ENCODE measurements at regions not wholly inside any gene's neighbourhood (a gene's known extent, or its start where the extent isn't known, plus 50 kb on each side); places are given as distances from the start of the nearest gene placed in this dataset.
A peak's percentile ranks its signal among the peaks of the same experiment; 100 is the strongest.

GRCh38 chr7:106357675-106358074, 72.9 kb upstream of the NAMPT start:
- Histone ChIP-seq H3K4me3 (ENCODE audit: low read depth, low read length) (no peak overlapping the region), H3K4me1 (ENCODE audit: control insufficient read depth, insufficient read depth, low read length, unreplicated experiment) (no peaks in the 10 kb centered on the region), H3K27ac (ENCODE audit: low read depth, low read length) (no peak overlapping the region), H3K36me3 (ENCODE audit: insufficient read depth, low read length) (no peaks in the 10 kb centered on the region), H3K79me2 (ENCODE audit: control insufficient read depth, insufficient read depth, low read length, unreplicated experiment) (no peaks in the 10 kb centered on the region), H2AFZ (ENCODE audit: low read length, unreplicated experiment) (no peak overlapping the region), H3K27me3 (ENCODE audit: insufficient read depth, low read length) (no peaks in the 10 kb centered on the region)

- Histone ChIP-seq H3K4me1 (ENCODE audit: control insufficient read depth, insufficient read depth, low read length, unreplicated experiment) (no peaks in the 10 kb centered on the region), H3K4me3 (ENCODE audit: low read depth, low read length) (no peak overlapping the region), H3K27ac (ENCODE audit: low read depth, low read length) (no peak overlapping the region), H3K36me3 (ENCODE audit: insufficient read depth, low read length) (no peaks in the 10 kb centered on the region), H2AFZ (ENCODE audit: low read length, unreplicated experiment) (no peak overlapping the region), H3K79me2 (ENCODE audit: control insufficient read depth, insufficient read depth, low read length, unreplicated experiment) (no peaks in the 10 kb centered on the region), H3K27me3 (ENCODE audit: insufficient read depth, low read length) (no peaks in the 10 kb centered on the region)
Observed at GRCh38 chr7:106354822-106355221, 70.0 kb upstream of the NAMPT start.

- no peak overlapping the region for H2AFZ ChIP-seq (ENCODE audit: low read length, unreplicated experiment)
- H3K27me3 ChIP-seq (ENCODE audit: insufficient read depth, low read length) = no peaks in the 10 kb centered on the region
- no peaks in the 10 kb centered on the region for H3K4me1 ChIP-seq (ENCODE audit: control insufficient read depth, insufficient read depth, low read length, unreplicated experiment)
- no peak overlapping the region for H3K4me3 ChIP-seq (ENCODE audit: low read depth, low read length)
- no peaks in the 10 kb centered on the region for H3K36me3 ChIP-seq (ENCODE audit: insufficient read depth, low read length)
- no peaks in the 10 kb centered on the region for H3K79me2 ChIP-seq (ENCODE audit: control insufficient read depth, insufficient read depth, low read length, unreplicated experiment)
- no peak overlapping the region for H3K27ac ChIP-seq (ENCODE audit: low read depth, low read length)
Observed at GRCh38 chr7:106353944-106354343, 69.2 kb upstream of the NAMPT start.

- H3K4me1 ChIP-seq (ENCODE audit: control insufficient read depth, insufficient read depth, low read length, unreplicated experiment) = peaks cover 27% of the 10 kb centered on the region
- H3K27ac ChIP-seq (ENCODE audit: low read depth, low read length) = no peak overlapping the region
- no peak overlapping the region for H2AFZ ChIP-seq (ENCODE audit: low read length, unreplicated experiment)
- H3K36me3 ChIP-seq (ENCODE audit: insufficient read depth, low read length) = no peaks in the 10 kb centered on the region
- no peaks in the 10 kb centered on the region for H3K27me3 ChIP-seq (ENCODE audit: insufficient read depth, low read length)
- H3K4me3 ChIP-seq (ENCODE audit: low read depth, low read length) = no peak overlapping the region
- no peaks in the 10 kb centered on the region for H3K79me2 ChIP-seq (ENCODE audit: control insufficient read depth, insufficient read depth, low read length, unreplicated experiment)
Observed at GRCh38 chr7:106348231-106348630, 63.4 kb upstream of the NAMPT start.

- 0 out of 2 replicates have a peak overlapping the region, but pooled peaks have one; percentile 2 for H3K4me3 ChIP-seq (ENCODE audit: low read depth, low read length)
- peaks cover 27% of the 10 kb centered on the region for H3K4me1 ChIP-seq (ENCODE audit: control insufficient read depth, insufficient read depth, low read length, unreplicated experiment)
- H3K36me3 ChIP-seq (ENCODE audit: insufficient read depth, low read length) = no peaks in the 10 kb centered on the region
- H3K27me3 ChIP-seq (ENCODE audit: insufficient read depth, low read length) = no peaks in the 10 kb centered on the region
- no peaks in the 10 kb centered on the region for H3K79me2 ChIP-seq (ENCODE audit: control insufficient read depth, insufficient read depth, low read length, unreplicated experiment)
- H2AFZ ChIP-seq (ENCODE audit: low read length, unreplicated experiment) = peak overlapping the region; percentile 6
- H3K27ac ChIP-seq (ENCODE audit: low read depth, low read length) = peak overlapping the region; percentile 97
Observed at GRCh38 chr7:106347229-106347833, 62.5 kb upstream of the NAMPT start.

- peak overlapping the region; percentile 6 for H2AFZ ChIP-seq (ENCODE audit: low read length, unreplicated experiment)
- peak overlapping the region; percentile 97 for H3K27ac ChIP-seq (ENCODE audit: low read depth, low read length)
- no peaks in the 10 kb centered on the region for H3K79me2 ChIP-seq (ENCODE audit: control insufficient read depth, insufficient read depth, low read length, unreplicated experiment)
- no peaks in the 10 kb centered on the region for H3K27me3 ChIP-seq (ENCODE audit: insufficient read depth, low read length)
- H3K4me3 ChIP-seq (ENCODE audit: low read depth, low read length) = peak overlapping the region; percentile 44; the same call in 1 of the 2 replicates
- H3K36me3 ChIP-seq (ENCODE audit: insufficient read depth, low read length) = no peaks in the 10 kb centered on the region
- H3K4me1 ChIP-seq (ENCODE audit: control insufficient read depth, insufficient read depth, low read length, unreplicated experiment) = peaks cover 27% of the 10 kb centered on the region
Observed at GRCh38 chr7:106346678-106347217, 62.0 kb upstream of the NAMPT start.

- no peaks in the 10 kb centered on the region for H3K36me3 ChIP-seq (ENCODE audit: insufficient read depth, low read length)
- no peaks in the 10 kb centered on the region for H3K27me3 ChIP-seq (ENCODE audit: insufficient read depth, low read length)
- peaks cover 27% of the 10 kb centered on the region for H3K4me1 ChIP-seq (ENCODE audit: control insufficient read depth, insufficient read depth, low read length, unreplicated experiment)
- no peaks in the 10 kb centered on the region for H3K79me2 ChIP-seq (ENCODE audit: control insufficient read depth, insufficient read depth, low read length, unreplicated experiment)
- peak overlapping the region; percentile 44; the same call in 1 of the 2 replicates for H3K4me3 ChIP-seq (ENCODE audit: low read depth, low read length)
- peak overlapping the region; percentile 97 for H3K27ac ChIP-seq (ENCODE audit: low read depth, low read length)
- H2AFZ ChIP-seq (ENCODE audit: low read length, unreplicated experiment) = no peak overlapping the region
Observed at GRCh38 chr7:106346167-106346677, 61.4 kb upstream of the NAMPT start.

GRCh38 chr7:106345421-106346166, 60.8 kb upstream of the NAMPT start:
- peaks cover 27% of the 10 kb centered on the region for H3K4me1 ChIP-seq (ENCODE audit: control insufficient read depth, insufficient read depth, low read length, unreplicated experiment)
- peak overlapping the region; percentile 44; the same call in 1 of the 2 replicates for H3K4me3 ChIP-seq (ENCODE audit: low read depth, low read length)
- no peaks in the 10 kb centered on the region for H3K36me3 ChIP-seq (ENCODE audit: insufficient read depth, low read length)
- H2AFZ ChIP-seq (ENCODE audit: low read length, unreplicated experiment) = no peak overlapping the region
- no peaks in the 10 kb centered on the region for H3K27me3 ChIP-seq (ENCODE audit: insufficient read depth, low read length)
- no peaks in the 10 kb centered on the region for H3K79me2 ChIP-seq (ENCODE audit: control insufficient read depth, insufficient read depth, low read length, unreplicated experiment)
- peak overlapping the region; percentile 97 for H3K27ac ChIP-seq (ENCODE audit: low read depth, low read length)

- Histone ChIP-seq H3K27me3 (ENCODE audit: insufficient read depth, low read length) (no peaks in the 10 kb centered on the region), H3K79me2 (ENCODE audit: control insufficient read depth, insufficient read depth, low read length, unreplicated experiment) (no peaks in the 10 kb centered on the region), H3K27ac (ENCODE audit: low read depth, low read length) (peak overlapping the region; percentile 97), H3K36me3 (ENCODE audit: insufficient read depth, low read length) (no peaks in the 10 kb centered on the region), H2AFZ (ENCODE audit: low read length, unreplicated experiment) (no peak overlapping the region), H3K4me3 (ENCODE audit: low read depth, low read length) (no peak overlapping the region), H3K4me1 (ENCODE audit: control insufficient read depth, insufficient read depth, low read length, unreplicated experiment) (peaks cover 27% of the 10 kb centered on the region)
Observed at GRCh38 chr7:106344861-106345260, 60.1 kb upstream of the NAMPT start.

GRCh38 chr7:106344211-106344610, 59.4 kb upstream of the NAMPT start:
- Histone ChIP-seq H3K4me1 (ENCODE audit: control insufficient read depth, insufficient read depth, low read length, unreplicated experiment) (peaks cover 27% of the 10 kb centered on the region), H3K79me2 (ENCODE audit: control insufficient read depth, insufficient read depth, low read length, unreplicated experiment) (no peaks in the 10 kb centered on the region), H2AFZ (ENCODE audit: low read length, unreplicated experiment) (no peak overlapping the region), H3K36me3 (ENCODE audit: insufficient read depth, low read length) (no peaks in the 10 kb centered on the region), H3K4me3 (ENCODE audit: low read depth, low read length) (no peak overlapping the region), H3K27ac (ENCODE audit: low read depth, low read length) (no peak overlapping the region), H3K27me3 (ENCODE audit: insufficient read depth, low read length) (no peaks in the 10 kb centered on the region)
